GM12874 (cell line): ENCODE measurements at regions not wholly inside any gene's neighbourhood (a gene's known extent, or its start where the extent isn't known, plus 50 kb on each side); places are given as distances from the start of the nearest gene placed in this dataset.

Source experiments
- TF ChIP-seq, protein P1 (sequence below): IDR thresholded peaks from 2 replicates; pipeline ENCODE4 v1.5.1; 2011; ENCODE audit warnings: low read depth, mild to moderate bottlenecking, control low read depth, low read length, moderate library complexity; ENCODE audit not compliant: insufficient read depth

DNA sequence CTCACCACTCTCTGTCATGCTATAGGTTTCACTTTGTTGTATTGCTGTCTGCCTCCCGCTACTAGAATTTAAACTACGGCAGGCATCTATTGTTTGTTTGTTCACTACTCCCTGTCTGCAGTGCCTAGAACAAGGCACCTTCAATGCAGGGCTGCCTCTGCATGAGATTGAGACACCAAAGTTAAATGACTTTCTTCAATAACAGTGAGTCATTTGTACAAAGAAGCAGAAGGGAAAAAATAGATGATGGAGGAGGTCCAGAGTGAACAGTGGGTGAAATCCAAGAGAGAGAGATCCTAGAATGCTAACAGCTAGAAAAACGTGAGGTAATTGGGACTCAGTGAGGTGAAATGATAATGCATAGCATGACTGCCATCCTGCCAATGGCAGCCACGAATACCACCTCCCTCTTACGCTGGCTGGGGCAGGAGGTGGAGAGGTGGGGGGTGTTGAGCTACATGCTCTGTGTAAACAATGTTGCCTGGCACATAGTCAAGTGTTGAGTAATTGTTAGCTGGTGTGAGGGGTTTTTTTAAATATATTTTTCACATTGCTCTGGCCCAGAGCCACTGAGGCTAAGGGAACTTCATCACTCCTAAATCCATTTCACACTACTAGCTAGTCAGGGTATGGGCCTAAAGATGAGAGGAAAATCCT is 367.6 kb downstream of the RPS29 start:
- TF ChIP-seq, protein P1, sequence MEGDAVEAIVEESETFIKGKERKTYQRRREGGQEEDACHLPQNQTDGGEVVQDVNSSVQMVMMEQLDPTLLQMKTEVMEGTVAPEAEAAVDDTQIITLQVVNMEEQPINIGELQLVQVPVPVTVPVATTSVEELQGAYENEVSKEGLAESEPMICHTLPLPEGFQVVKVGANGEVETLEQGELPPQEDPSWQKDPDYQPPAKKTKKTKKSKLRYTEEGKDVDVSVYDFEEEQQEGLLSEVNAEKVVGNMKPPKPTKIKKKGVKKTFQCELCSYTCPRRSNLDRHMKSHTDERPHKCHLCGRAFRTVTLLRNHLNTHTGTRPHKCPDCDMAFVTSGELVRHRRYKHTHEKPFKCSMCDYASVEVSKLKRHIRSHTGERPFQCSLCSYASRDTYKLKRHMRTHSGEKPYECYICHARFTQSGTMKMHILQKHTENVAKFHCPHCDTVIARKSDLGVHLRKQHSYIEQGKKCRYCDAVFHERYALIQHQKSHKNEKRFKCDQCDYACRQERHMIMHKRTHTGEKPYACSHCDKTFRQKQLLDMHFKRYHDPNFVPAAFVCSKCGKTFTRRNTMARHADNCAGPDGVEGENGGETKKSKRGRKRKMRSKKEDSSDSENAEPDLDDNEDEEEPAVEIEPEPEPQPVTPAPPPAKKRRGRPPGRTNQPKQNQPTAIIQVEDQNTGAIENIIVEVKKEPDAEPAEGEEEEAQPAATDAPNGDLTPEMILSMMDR, result no peak

DNA sequence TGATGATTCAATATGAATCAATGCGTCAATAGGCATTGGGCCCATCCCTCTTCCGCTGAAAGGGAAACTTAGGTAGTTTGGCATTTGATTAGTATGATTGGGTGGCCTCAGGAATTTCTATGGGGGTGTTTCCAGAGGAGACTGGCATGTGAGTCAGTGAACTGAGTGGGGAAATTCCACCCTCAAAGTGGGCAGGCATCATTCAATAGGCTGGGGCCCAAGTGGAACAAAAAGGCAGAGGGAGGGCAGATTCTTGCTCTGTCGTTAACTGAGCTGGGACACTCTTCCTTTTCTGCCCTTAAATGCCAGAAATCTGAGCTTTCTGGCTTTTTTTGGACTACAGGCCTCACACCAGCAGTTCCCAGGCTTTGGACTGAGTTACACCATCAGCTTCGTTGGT is 373.5 kb downstream of the RPS29 start:
- TF ChIP-seq, protein P1, result no peak

DNA sequence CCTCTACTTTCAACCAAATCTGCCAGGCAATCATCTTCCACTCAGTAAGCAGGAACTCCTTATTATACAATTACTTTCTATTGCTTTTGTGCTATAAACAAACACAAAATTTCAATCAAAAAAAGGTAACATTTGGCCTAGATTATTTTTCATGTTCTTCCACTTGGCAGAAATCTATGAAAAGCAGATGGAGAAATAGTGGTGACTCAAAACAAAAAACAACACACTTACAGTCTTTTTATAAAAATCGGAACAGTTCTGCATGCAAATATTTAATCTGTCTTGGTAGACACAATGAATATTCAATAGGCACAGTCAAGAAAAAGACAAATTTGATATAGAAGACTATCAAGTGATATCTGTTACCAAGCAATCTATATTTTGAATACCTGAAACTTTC is 376.8 kb downstream of the RPS29 start:
- TF ChIP-seq, protein P1, result no peak

DNA sequence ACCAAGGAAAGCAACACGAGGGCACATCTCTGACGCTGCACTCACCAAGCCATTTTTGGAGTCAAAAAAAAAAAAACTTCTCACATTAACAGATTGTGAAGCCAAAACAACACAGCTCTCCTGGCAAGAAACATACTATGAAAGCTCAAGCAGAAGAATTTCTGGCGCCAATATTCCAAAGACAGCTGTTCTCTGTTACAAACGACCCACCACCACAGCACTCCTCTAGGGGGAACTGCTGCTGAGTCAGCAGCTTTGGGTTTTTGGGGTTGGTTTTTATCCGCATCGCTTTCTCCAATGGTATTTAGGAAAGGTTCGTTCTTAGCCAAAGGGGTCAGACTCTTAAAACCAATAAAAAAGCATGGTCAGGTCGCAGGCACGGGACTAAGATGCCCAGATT is 379.4 kb downstream of the RPS29 start:
- TF ChIP-seq, protein P1, result no peak

DNA sequence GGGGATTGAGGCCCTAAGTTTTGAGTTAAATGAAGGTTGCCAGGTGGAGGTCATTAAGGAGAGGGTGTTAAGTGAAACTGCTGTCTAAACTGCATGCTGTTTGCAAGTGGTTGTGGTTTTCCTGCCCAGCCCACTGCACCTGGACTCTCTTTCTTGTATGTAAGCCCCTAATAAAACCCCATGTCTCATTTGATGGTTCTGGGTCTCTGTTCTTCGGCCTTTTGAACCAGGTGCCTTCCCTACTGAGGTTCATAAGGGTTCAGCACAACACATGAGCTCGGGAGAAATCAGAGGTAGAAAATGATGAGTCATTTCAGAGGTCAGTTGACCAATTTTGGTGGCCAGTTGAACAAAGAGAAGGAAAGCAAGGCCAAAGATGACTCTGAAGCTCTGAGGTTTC is 382.5 kb downstream of the RPS29 start:
- TF ChIP-seq, protein P1, result no peak

DNA sequence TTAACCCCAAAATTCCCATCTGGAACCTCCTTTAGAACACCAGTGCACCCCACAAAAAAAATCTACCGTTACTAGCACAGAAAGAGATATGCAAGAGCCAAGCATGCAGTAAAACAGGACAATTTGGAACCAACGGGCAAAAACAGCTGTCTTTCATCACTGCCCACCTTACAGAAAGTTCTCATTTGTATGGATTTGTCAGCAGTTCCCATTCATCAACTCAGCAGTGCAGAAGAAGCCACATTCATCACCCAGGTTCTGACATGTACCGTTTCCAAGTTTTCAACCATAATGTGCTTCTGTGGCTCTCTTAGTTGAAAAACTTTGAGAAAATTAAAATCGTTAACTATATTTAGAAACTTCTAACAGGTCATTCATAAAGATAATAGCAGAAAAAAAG is 387.0 kb downstream of the RPS29 start:
- TF ChIP-seq, protein P1, result no peak

DNA sequence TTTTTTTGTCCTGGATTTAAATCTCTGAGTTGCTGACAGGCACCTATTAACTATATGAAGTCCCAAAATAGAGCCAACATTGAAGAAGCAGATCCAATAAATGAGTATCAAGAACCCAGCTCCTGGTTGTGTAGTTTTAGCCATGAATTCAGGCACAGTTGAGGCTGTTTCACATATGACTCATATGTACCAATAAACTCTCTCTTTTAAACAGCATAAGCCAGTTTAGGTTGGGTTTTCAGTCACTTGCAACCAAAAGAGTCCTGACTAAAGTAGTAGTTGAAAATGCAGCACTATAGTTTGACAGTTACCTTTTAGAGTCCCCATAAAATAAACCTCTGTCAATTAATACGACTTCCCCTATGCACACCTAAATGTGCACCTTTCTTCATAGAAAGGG is 389.9 kb downstream of the RPS29 start:
- TF ChIP-seq, protein P1, result no peak
